ENCODE measurements at regions not wholly inside any gene's neighbourhood (a gene's known extent, or its start where the extent isn't known, plus 50 kb on each side); places are given as distances from the start of the nearest gene placed in this dataset.

DNA sequence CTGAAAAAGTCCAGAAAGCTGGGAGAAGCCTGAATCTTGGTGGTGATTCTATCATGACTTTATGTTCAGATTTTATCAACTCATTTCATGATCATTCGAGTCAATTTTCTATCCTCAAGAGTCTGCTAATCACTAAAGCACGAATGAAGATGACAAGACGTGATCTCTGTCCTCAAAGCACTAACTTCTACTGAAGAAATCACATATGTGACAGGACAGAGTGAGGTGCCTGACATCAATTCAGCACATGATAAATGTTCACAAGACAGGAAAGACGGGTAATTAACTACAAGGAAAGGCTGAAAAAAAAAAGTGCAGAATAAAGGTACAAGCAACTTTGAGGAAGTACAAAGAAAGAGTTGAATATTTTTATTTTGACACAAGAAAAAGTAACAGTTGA, 487.1 kb downstream of the EFNB2 start:
- intact Hi-C loops (cut with micrococcal nuclease): no loop called here

DNA sequence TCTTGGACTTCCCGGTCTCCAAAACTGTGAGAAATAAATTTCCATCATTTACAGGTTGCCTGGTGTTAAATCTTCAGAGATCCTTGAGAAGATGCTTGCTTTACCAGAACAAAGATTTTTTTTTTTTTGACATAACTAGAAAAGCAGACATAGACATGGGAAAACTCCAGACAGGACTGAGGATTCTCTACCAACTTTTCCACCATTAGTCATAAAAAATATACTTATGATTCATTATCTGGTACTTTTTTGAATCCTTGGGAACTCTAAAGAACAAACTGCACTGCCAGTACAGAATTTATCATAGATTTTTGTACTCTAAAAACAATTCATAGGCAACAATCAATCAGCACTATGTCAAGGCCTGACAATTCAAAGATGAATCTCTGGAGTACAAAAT, 487.6 kb downstream of the EFNB2 start:
- intact Hi-C loops (cut with micrococcal nuclease): no loop called here

DNA sequence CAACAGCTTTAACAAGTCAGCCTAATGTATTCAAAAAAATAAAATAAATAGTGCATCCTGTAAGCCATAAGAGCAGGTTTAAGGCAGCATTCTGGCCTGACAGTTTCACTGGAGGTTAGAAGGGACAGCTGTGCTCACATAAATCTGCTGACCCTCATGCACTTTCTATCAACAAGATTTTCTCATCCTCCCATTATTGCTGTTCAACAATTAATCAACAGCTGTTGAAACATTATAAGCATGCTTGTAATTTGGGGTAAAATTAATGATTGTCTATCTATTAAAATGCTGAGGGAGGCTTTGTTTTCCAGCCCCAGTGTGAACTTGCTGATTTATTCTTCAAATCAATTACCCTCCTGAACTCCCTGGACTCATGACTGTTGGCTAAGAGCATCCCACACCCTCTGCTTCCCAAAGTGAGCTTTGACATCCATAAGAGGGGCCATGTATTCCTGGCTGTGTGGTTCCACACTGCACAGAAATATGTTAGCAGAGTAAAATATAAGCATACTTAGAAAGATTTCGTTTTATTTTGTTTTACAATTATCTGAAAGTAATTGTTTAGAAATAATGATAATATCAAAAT, 492.4 kb downstream of the EFNB2 start:
- intact Hi-C loops (cut with micrococcal nuclease): no loop called here

DNA sequence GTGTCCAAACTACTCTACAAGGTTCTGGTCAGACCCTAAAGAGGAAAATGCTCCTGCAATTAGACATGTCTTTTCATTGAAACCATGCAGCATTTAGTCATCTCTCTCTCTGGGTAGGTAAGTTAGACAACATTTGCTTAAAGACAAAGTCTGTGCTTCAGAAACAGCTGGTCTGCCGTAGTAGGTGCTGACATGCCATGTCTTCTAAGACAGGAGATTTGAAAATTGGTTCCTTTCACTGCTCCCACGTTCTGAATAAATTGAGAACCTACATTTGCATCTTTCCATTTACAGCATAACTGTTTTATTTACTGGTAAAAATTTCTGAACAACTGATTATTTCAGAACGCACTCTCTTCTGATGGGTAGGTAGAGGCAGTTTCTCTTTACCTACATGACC, 494.0 kb downstream of the EFNB2 start:
- intact Hi-C loops (cut with micrococcal nuclease): no loop called here

DNA sequence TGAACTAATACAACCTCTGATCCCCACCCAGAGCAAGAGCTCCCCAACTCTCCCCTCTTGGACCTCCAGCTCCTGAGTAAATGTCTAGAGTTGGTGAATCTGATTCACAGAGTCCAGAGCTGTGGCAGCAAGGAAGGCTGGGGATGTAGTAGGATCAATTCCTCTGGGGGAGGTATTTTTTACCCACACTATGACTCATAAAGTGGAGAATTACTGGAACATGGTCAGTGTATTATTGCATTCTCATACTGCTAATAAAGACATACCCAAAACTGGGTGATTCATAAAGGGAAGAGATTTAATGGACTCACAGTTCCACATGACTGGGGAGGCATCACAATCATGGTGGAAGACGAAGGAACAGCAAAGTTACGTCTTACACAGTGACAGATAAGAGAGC, 496.7 kb downstream of the EFNB2 start:
- intact Hi-C loops (cut with micrococcal nuclease): no loop called here

DNA sequence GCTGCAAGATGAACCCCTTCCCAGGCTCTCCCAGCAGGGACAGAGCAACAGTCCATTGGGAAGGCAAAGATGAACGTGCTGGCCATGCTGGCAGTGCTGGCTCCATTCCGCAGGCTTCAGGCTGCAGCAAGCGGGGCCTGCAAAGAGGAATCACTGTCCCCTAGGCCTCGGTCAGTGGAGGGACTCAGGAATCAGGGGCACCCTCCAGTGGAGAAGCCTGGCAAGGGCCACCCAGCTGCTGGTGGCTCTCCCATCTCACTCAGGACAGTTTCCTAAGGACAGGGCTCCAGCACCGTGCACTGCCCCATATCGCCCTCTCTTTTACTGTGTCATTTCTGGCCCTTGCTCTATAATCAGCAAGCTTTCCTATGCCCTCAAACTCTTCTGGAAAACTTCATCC, 498.6 kb downstream of the EFNB2 start:
- intact Hi-C loops (cut with micrococcal nuclease): no loop called here

DNA sequence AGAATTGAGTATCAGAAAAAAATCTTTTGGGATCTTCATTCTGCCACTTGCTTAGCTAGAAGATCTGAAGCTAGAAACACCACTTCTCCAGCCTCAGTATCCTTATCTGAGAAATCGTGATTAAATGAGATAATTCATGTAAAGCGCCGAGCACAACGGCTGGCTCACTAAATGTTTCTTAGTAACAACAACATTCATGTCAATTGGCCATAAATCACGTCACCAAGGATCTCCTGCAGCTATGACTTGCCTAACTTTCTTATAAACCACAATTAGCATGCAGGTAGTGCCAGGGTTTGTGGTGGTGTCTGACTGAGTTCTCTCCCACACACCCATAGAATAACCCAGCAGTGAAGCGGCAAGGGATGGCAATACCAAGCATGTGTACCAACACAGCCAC, 501.3 kb downstream of the EFNB2 start:
- intact Hi-C loops (cut with micrococcal nuclease): no loop called here

DNA sequence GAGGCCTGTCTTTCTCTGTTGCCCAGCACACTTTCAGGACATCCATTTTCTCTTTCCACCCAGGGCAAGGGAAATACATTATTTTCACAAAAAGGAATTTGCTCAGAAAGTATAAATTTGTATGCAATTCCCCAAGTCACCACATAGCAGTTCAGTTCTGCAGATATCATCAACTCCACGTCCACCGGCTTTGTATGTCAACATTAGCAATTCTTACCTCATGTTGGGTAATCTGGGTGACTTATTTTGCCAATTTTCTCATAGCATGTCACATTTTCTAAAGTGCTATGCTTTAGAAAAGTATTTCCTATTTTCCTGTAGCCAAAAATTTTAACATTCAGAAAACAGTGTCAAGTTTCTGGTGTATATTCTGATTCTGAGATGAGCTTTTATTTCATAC, 501.8 kb downstream of the EFNB2 start:
- intact Hi-C loops (cut with micrococcal nuclease): no loop called here

DNA sequence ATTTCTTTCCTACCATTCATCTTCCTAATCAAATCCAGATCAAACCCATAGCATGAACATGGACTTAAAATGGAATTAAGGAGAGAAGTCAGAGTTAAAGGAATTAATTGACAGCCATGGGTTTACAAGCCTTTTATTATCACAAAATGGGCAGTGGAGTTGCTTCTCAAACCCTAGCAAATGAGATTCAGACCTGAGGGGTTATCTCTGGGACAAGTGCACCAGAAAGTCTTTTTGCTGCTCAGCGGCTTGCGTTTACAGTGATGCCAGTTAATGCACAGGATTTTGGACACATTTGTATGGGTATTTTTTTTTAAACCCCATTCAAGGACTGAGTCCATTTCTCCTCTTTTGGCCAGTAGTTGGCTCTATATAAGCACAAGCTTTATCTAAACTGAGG, 503.0 kb downstream of the EFNB2 start:
- intact Hi-C loops (cut with micrococcal nuclease): no loop called here

DNA sequence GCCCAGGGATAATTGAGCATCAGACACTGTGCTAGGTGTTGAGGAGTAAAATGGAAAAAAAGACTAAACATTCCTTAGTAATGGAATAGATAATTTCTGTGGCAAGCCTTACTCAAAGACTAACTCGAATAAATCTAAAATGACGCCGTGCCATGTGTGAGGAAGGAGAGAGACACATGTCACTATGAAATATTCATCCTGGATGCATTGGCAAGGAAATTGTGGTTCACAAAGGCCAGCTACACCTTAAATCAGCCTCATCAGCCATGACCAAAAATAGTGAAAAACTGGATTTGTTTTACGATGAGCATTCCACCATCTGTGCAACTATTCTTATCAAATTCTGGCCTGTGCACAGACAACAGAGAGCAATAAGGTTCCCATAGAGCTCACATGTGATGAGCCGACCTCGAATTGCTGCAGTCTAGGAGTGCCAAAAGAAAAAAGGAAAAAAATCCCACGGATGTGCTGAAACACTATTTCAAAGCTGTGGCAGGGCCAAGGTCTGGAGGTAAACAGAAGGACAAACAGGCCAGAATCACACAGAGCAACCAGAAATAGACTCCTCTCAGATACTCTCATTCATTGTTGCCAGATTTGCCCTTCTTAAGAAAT, 505.7 kb downstream of the EFNB2 start:
- intact Hi-C loops (cut with micrococcal nuclease): no loop called here

DNA sequence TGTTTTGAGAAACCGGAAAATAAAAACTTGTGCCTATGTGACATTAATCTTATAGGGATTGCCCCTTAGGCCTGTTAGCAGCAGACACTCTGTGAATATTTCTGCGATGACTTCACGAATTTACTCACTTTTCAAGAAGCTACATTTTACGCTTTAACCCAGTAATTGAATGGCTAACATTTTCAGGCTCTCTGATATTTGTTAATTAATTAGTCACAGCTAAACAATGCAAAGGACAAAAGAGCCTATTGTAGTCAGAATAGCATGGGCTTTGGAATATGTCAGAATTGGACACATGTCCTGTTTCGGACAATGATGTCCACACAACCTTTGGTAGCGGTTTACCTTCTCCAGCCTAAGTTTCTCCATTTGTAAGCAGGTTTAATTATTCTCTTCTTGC, 506.6 kb downstream of the EFNB2 start:
- intact Hi-C loops (cut with micrococcal nuclease): no loop called here

DNA sequence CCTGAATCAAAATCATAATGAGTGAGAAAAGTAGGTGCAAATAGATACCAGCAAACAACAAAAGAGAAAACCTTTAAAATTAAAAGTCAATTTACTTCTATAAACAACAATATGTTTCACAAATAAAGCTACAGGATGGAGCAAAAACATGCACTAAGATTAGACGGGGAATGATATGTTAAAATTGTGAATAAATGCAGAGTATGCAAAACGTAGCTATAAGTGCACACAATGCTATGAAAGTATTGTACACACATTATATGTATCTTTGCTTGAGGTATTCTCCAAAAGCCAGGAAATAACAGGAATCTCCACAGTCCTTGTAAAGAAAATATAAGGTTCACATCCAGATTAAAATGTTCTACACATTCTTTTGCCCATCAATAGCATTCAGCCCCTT, 523.9 kb downstream of the EFNB2 start:
- intact Hi-C loops (cut with micrococcal nuclease): no loop called here

DNA sequence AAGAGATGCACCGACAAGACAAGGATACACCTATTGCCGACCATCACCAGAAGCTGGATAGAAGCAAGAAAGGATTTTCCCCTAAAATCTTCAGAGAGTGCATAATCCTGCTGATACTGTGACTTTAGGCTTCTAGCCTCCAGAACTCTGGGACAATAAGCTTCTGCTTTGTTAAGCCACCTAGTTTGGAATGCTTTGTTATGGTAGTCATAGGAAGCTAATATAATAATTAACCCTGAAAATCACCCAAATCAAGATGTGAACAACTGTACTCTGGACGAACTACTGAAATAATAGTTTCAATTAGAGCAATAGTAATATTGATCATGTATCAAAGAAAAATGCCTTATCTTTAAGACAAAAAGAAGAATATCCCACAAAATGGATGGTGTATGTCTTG, 524.6 kb downstream of the EFNB2 start:
- intact Hi-C loops (cut with micrococcal nuclease): no loop called here

DNA sequence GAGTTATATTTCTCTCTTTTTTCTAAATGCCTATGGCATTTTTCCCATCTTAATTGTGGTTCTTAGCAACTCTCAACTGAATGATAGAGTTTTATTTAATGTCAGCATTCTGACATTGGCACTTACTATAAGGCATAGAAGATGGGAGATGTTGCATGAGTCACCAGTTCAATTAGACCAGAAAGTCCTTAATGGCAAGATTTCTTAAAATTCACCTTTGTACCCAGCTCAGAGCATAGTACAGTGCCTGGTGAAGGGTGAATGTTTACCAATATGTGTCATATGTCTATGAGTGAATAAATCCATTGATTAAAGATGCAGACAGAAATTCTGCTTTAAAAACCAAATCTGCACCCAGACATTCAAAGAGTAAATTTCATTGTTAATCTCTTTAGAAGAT, 526.9 kb downstream of the EFNB2 start:
- intact Hi-C loops (cut with micrococcal nuclease): no loop called here

DNA sequence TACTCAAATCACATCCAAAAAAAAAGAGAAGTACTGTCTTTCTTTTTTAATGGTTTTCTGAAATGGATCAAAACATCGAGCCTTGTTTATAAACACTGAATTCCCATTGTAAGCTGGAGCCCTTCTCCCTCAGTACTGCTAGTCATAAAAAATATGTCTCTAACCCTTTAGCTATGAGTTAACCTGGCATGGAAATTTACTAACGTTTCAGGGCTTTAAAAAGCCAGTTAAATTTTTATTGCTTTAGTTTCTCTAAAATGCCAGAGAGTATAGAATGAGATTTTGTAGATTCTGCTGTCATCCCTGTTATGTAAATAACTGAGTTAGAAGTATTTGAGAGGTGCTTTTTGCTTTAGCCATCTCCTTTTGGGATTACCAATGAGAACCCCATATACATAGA, 528.3 kb downstream of the EFNB2 start:
- intact Hi-C loops (cut with micrococcal nuclease): no loop called here

DNA sequence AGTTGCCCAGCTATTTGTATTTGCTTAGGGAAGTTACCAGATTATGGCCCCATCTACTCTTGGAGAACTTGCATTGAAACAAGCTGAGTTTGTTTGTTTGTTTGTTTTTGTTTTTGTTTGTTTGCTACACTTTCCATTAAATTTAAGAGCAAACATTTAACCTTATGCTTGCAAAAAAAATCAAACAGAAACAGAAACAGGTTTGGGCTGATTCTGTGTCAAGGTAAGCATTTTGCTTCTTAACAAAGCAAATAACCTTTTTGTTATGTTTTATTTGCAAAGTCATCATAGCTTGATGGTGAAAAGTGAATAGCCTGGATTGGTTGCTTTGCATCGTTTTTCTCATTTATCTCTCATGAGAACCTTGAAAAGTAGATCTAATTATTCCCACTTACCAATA, 531.8 kb downstream of the EFNB2 start:
- intact Hi-C loops (cut with micrococcal nuclease): no loop called here

DNA sequence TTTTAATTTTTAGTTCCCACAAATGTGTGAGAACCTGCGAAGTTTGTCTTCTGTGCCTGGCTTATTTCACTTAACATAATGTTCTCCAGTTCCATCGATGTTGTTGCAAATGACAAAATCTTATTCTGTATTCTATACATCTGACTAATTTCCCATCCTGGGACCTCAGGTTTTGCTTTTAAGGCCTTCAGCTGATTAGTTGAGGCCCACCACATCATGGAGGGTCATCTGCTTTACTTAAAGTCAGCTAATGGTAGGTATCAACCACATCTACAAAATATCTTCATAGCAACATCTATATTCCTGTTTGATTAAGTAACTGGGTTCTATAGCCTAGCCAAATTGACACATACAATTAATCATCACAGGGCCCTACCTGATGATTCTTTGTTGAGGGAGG, 534.0 kb downstream of the EFNB2 start:
- intact Hi-C loops (cut with micrococcal nuclease): no loop called here

DNA sequence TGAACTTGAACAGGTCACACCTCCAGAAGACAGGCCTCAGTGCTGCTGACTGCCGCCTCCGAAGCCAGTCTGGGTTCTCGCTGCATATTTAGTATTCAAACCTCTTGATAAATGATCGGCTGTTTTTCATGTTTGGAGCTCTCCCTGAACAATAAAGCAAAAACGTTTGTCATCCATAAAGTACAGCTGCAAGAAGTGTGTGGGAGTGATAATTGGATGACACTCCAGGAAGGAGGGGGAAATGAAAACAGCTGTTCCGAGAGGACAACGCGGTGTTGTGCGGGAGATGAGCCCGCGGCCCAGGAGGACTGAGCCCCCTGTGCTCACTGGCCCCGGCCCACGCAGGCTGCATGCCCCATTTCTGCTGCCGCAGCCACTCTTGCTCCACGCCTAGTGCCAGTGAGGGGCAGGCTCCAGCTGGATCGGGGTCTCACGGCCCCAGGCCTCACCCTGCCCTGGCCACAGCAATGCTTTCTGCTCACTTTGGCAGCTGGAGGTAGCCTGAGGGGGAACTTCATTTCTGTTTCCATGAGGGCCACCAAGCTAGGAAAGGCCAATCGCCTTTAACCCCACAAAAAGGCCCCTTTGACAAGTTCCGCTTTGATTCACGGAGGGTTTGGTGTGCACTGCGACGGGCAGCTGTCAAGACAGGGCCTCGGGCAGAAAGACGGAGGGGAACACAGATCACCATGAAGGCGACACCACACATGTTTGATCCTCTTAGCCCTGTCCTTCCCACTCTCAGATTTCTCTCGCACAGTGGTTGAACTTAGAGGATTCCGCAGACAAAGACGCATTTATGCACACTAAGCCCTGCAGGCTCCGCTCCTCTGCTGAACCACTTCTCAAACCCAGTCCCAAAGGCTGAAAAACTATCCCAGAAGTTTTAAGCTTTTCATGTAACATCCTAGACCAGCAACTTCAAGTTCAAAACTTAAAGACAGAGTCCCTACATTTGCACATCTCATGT, 537.6 kb downstream of the EFNB2 start:
- intact Hi-C loops (cut with micrococcal nuclease): no loop called here

DNA sequence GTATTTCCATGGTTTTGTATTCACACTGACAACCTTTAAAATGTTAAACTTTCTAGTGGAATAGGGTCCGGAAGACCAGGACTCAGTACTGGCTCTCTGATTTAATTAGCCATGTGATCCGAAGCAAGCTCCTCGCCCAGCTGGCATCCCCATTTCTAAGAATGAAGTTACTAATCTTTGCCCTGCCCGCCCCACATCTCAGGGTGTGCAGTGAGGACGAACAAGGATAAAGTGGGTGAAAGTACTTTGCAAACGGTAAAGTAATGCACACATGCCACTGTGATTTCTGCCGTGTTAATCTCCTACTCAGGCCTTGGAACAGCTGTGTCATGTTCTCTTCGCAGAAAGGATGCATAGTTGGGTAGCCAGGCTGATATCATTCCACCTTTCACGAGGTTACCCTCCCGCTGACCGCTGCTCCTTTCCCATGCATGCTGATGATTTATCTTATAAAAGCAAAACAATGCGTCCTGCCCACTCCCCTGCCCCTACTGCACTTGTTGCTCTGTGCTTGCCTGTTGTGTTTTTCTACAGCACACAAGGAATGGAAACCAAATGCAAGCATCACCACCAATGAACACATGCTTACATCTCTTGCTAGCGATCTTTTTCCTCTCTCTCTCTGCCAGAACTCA, 539.0 kb downstream of the EFNB2 start:
- intact Hi-C loops (cut with micrococcal nuclease): no loop called here

DNA sequence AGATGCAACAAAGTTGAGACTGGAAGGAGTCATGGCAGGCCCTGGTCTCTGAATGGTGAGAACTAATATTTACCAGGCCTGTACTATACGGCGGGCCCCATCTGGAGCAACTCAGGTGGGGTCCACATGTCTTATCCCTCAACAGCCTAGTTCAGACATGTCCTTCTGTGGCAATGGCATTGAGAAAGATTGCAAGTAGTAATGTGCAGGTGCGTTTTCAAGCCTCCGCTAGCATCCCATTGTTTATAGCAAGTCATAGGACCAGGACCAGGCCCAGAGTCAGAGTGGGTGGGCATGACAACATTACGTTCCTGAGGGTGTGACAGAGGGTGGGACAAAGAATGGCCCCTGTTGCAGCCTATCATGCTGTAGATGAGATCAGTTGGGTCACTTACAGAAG, 541.1 kb downstream of the EFNB2 start:
- intact Hi-C loops (cut with micrococcal nuclease): no loop called here

DNA sequence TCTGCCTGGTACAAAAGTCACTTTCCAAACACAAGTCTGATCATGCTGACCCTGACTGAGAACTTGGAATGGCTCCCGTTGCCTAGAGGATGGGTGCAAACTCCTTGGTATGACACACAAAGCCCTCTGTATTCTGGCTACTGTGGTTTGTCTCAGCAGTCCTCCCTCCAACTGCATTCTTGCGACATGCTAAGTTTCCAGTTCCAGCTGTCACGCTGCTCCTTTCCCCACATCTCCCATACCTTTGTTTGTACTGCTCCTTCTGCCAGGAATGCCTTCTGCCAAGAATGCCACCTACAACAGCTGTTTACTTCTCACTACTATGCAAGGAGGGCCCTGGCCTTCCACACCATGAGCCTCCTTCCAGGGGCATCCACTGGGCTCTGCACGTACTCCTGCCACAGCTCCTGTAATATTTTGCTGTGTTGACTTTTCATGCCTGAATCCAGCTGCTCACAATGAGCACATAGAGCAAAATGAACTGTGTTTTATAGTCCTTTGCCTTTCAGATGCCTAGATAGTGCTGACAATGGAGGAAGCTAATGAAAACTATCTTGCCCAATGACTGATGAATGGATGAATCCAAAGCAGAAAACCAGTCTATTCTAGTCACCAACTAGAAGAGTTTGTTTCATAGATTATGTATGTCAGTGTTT, 543.7 kb downstream of the EFNB2 start:
- intact Hi-C loops (cut with micrococcal nuclease): no loop called here

DNA sequence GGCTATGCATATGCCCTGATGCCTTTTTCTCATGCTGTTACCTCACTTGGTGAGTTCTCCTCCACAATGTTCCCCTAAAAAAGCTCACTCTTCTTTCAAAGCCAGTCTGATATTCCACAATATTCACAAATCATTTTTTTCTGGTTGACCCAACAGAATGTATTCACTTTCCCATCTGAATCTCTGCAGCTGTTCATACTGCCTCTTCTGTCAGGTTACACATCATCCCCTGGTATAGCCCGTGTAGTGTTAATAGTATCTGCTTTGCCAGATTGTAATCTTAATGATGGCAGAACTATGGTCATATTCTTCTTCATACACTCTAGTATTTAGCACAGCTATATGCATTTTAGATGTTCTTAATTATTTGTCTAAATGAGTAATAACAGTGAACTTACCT, 544.3 kb downstream of the EFNB2 start:
- intact Hi-C loops (cut with micrococcal nuclease): no loop called here
